DOHH2 (cell line): ENCODE measurements at regions not wholly inside any gene's neighbourhood (a gene's known extent, or its start where the extent isn't known, plus 50 kb on each side); places are given as distances from the start of the nearest gene placed in this dataset.

Experiments used
- EZH2phosphoT487 ChIP-seq: fragments of 200-600 bp; sonication (generic); IDR thresholded peaks from 2 replicates; pipeline ENCODE4 v1.6.1; 2017; ENCODE audit warnings: borderline replicate concordance, mild to moderate bottlenecking, antibody characterized with exemption, low read length, moderate library complexity, mixed read lengths
- TF ChIP-seq, protein P1 (sequence below): fragments of 200-600 bp; sonication (generic); IDR thresholded peaks from one replicate; pipeline ENCODE4 v1.5.1; 2014; ENCODE audit warnings: antibody characterized with exemption, mild to moderate bottlenecking, low read depth, low read length; ENCODE audit not compliant: poor library complexity, severe bottlenecking

DNA sequence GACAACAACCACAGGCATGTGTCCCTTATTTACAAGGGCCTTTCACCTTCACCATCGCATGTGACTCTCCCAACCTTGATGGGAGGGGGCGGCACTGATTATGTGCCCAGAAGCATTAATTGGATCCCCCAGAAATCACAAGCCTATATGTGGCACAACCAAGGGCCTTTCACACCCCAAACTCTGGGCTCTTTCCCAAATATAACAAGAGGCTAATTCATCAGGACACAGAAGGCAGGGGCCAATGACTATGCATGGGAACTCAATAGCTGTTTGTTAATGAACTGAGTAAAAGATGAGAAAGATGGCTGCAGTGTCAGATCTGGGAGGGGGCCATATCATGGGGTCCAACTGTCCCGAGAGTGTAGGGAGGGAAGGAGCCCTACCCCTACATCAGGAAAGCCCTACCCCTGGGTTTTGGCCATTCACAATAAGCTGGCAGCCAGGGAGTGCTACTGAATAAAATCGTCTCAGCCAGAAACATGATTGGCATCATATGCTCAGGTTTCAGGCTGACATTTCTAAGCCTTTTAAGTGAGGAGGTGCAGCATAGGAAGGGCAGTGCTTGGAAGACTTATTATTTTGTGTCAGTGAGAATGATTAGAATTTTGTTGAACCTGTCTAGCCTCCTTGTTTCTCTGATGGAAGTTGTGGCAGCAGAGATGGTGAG, 814.4 kb upstream of the AMELY start:
- TF ChIP-seq, protein P1, sequence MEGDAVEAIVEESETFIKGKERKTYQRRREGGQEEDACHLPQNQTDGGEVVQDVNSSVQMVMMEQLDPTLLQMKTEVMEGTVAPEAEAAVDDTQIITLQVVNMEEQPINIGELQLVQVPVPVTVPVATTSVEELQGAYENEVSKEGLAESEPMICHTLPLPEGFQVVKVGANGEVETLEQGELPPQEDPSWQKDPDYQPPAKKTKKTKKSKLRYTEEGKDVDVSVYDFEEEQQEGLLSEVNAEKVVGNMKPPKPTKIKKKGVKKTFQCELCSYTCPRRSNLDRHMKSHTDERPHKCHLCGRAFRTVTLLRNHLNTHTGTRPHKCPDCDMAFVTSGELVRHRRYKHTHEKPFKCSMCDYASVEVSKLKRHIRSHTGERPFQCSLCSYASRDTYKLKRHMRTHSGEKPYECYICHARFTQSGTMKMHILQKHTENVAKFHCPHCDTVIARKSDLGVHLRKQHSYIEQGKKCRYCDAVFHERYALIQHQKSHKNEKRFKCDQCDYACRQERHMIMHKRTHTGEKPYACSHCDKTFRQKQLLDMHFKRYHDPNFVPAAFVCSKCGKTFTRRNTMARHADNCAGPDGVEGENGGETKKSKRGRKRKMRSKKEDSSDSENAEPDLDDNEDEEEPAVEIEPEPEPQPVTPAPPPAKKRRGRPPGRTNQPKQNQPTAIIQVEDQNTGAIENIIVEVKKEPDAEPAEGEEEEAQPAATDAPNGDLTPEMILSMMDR = no peak
- TF ChIP-seq EZH2phosphoT487 = no peak
